Smooth muscle cell (in vitro differentiated cells): ENCODE measurements at regions not wholly inside any gene's neighbourhood (a gene's known extent, or its start where the extent isn't known, plus 50 kb on each side); places are given as distances from the start of the nearest gene placed in this dataset.

Experiments used
- DNase-seq: peaks from one replicate; lab custom pipeline; 2025; ENCODE audit not compliant: unreplicated experiment; lab: John Stamatoyannopoulos, UW
- H2AFZ ChIP-seq: fragments of 200-600 bp; sonication (generic); 2 replicates; pipeline ENCODE4 v1.6.0; 2016; ENCODE audit warnings: antibody characterized with exemption, low read depth, mild to moderate bottlenecking
- H3F3A ChIP-seq: fragments of 200-600 bp; sonication (generic); 2 replicates; pipeline ENCODE4 v1.6.0; 2017; ENCODE audit warnings: antibody characterized with exemption, low read depth
- H3K27ac ChIP-seq: fragments of 200-600 bp; sonication (generic); 2 replicates; pipeline ENCODE4 v1.5.1; 2016; ENCODE audit warnings: low read depth, mild to moderate bottlenecking
- H3K27me3 ChIP-seq: fragments of 200-600 bp; sonication (generic); 2 replicates; pipeline ENCODE4 v1.6.1; 2016; ENCODE audit warnings: low read depth, mild to moderate bottlenecking
- H3K36me3 ChIP-seq: fragments of 200-600 bp; sonication (generic); 2 replicates; pipeline ENCODE4 v1.5.1; 2016; ENCODE audit warnings: low read depth
- H3K4me1 ChIP-seq: fragments of 200-600 bp; sonication (generic); 2 replicates; pipeline ENCODE4 v1.5.1; 2016; ENCODE audit warnings: low read depth
- H3K4me2 ChIP-seq: fragments of 200-600 bp; sonication (generic); 2 replicates; pipeline ENCODE4 v1.6.0; 2016; ENCODE audit warnings: mild to moderate bottlenecking
- H3K4me3 ChIP-seq: fragments of 200-600 bp; sonication (generic); 2 replicates; pipeline ENCODE4 v1.5.1; 2016; ENCODE audit warnings: mild to moderate bottlenecking
- H3K79me2 ChIP-seq: fragments of 200-600 bp; sonication (generic); 2 replicates; pipeline ENCODE4 v1.6.0; 2016; ENCODE audit warnings: low read depth, mild to moderate bottlenecking
- H3K9ac ChIP-seq: fragments of 200-600 bp; sonication (generic); 2 replicates; pipeline ENCODE4 v1.6.0; 2016; ENCODE audit warnings: low read depth
- H3K9me3 ChIP-seq: fragments of 200-600 bp; sonication (generic); replicated peaks from 2 replicates; pipeline ENCODE4 v1.5.1; 2016; ENCODE audit warnings: low read depth
- H4K20me1 ChIP-seq: fragments of 200-600 bp; sonication (generic); 2 replicates; pipeline ENCODE4 v1.6.0; 2016; ENCODE audit warnings: low read depth
- WGBS: methylation state at CpG from one replicate; pipeline ENCODE4 v1.1.7; 2016; ENCODE audit warnings: low lambda C conversion rate; 5-methylcytosine and 5-hydroxymethylcytosine counted together
- TF ChIP-seq, protein P1 (sequence below): fragments of 200-600 bp; sonication (generic); IDR thresholded peaks from 2 replicates; pipeline ENCODE4 v1.5.1; 2017; ENCODE audit warnings: borderline replicate concordance, mild to moderate bottlenecking, antibody characterized with exemption; ENCODE audit not compliant: insufficient read depth, poor library complexity, severe bottlenecking

DNA sequence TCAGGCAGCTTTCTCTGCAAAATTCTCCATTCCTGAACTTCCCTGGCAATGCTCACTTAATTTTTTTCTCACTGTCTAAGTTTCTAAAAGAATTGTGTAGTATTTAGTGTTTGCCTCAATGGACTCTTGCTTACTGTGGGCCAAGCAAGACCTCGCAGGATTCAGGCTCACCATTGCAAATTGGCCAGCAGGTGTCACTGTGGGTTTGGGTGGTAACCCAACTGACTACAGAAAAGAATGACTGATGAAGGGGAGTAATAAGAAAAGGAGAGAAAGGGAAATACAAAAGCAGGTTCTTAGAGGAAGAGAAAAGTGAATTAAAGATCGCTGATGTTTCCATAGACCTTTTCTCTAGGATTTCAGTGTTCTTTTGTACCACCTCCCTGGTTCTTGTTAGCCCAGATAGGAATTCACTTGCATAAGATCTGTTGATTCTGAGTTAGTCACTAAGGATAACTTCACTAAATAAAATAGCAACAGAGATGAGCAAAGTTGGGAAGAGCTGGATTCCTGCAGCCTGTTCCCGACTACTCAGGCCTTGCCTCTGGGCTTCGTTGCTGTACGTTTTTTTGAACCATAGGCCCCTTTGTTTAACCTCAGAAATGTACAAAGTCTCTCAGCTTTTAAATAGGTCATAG is 386.5 kb upstream of the DDHD1 start:
- Histone ChIP-seq H3K27me3 (no peaks in the 10 kb centered on the region), H4K20me1 (no peaks in the 10 kb centered on the region), H3K4me3 (no peak overlapping the region), H3K79me2 (no peaks in the 10 kb centered on the region), H3F3A (no peaks in the 10 kb centered on the region), H3K4me1 (no peaks in the 10 kb centered on the region), H3K27ac (no peak overlapping the region), H3K9me3 (no peaks in the 10 kb centered on the region), H3K9ac (no peak overlapping the region), H2AFZ (no peak overlapping the region), H3K4me2 (no peak overlapping the region), H3K36me3 (no peaks in the 10 kb centered on the region)
- WGBS: 12% methylated on average over 5 of the region's 5 CpGs
- TF ChIP-seq, protein P1, sequence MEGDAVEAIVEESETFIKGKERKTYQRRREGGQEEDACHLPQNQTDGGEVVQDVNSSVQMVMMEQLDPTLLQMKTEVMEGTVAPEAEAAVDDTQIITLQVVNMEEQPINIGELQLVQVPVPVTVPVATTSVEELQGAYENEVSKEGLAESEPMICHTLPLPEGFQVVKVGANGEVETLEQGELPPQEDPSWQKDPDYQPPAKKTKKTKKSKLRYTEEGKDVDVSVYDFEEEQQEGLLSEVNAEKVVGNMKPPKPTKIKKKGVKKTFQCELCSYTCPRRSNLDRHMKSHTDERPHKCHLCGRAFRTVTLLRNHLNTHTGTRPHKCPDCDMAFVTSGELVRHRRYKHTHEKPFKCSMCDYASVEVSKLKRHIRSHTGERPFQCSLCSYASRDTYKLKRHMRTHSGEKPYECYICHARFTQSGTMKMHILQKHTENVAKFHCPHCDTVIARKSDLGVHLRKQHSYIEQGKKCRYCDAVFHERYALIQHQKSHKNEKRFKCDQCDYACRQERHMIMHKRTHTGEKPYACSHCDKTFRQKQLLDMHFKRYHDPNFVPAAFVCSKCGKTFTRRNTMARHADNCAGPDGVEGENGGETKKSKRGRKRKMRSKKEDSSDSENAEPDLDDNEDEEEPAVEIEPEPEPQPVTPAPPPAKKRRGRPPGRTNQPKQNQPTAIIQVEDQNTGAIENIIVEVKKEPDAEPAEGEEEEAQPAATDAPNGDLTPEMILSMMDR: peak; percentile 92
- peak; percentile 18 for DNase-seq

DNA sequence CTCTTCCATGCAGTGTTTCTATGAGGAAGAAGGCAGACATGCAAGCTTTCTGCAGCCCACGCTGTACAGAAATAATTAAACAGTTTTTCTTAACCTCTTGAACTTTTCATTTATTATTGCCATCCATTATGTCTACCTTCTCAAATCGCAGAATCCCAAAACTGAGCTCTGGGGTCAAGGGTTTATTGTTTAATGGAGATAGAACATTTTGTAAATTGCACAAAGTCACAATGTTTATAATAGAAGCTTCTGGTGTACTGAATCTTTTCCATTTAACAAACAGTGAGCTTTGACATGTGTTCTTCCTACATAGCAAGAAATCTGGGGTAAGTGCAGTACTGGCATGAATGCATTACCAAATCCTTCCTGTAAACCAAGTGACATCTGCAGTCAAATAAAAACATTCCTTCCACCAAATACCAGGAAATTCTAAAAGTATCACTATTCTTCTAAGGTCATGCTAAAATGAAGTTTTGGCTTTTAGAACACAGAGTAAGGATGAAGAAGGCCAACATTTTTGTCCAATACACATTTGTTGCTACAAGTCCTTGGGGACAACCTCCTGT is 385.3 kb upstream of the DDHD1 start:
- no peak for DNase-seq
- no peaks in the 10 kb centered on the region for H3F3A ChIP-seq
- no peak overlapping the region for H3K9ac ChIP-seq
- no peaks in the 10 kb centered on the region for H3K36me3 ChIP-seq
- no peak overlapping the region for H3K4me3 ChIP-seq
- H3K27ac ChIP-seq: no peak overlapping the region
- TF ChIP-seq, protein P1: no peak
- no peak overlapping the region for H3K4me2 ChIP-seq
- H3K27me3 ChIP-seq: no peaks in the 10 kb centered on the region
- WGBS: 75% methylated on average over 2 of the region's 2 CpGs
- H3K79me2 ChIP-seq: no peaks in the 10 kb centered on the region
- H2AFZ ChIP-seq: no peak overlapping the region
- H3K4me1 ChIP-seq: no peaks in the 10 kb centered on the region
- no peaks in the 10 kb centered on the region for H3K9me3 ChIP-seq
- no peaks in the 10 kb centered on the region for H4K20me1 ChIP-seq

DNA sequence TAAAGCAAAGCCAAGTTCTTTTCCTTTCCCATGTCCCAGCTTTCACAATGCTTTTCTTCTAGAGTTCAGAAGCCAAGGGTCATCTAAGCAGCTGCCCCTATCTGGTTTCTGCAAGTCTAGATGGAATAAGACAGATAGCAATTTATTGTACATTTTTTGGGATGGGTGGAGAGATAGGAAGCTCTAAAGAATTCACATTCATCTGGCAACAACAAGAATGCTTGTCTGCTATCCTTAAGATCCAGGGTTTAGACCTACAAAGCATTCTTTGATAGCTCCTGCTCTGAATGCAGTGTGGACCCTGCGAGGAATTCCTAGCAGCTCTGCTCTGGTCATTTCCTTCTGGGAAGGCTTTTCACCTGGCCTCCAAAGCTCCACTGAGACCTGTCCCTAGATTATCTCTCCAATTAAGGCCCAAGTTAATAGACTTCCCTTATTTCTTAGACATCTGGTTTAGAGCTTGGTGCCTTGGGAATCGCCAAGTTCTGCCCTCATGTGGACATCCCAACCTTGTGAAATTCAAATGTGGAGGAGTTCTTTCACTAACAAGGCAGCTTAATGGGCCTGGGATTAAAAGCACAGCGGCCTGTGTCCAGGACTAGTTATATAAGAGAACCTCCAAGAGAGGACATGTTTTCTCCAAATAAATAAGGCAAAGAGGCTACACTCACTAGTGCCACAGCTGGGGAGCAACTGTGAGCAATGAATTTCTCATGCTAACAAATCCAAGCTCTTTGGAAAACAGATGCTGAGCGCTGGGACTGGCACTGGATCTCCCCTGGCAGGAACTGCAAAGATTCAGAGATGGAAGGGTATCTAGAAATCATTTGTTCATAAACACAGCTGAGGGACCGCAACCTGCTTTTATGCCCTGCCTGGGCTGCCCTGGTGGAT is 384.5 kb upstream of the DDHD1 start:
- WGBS: 71% methylated on average over 5 of the region's 5 CpGs
- H3K9ac ChIP-seq: no peak overlapping the region
- no peaks in the 10 kb centered on the region for H3K27me3 ChIP-seq
- no peaks in the 10 kb centered on the region for H4K20me1 ChIP-seq
- H3K27ac ChIP-seq: no peak overlapping the region
- H3K4me3 ChIP-seq: no peak overlapping the region
- no peaks in the 10 kb centered on the region for H3K36me3 ChIP-seq
- no peaks in the 10 kb centered on the region for H3F3A ChIP-seq
- H3K79me2 ChIP-seq: no peaks in the 10 kb centered on the region
- H2AFZ ChIP-seq: no peak overlapping the region
- no peak overlapping the region for H3K4me2 ChIP-seq
- H3K9me3 ChIP-seq: no peaks in the 10 kb centered on the region
- TF ChIP-seq, protein P1: no peak
- DNase-seq: no peak
- no peaks in the 10 kb centered on the region for H3K4me1 ChIP-seq
